Activated T-helper 17 cell treated with anti-CD3 and anti-CD28 coated beads, Interleukin-2, amount 50 U/mL, for 72 hours (primary cell): ENCODE measurements at regions not wholly inside any gene's neighbourhood (a gene's known extent, or its start where the extent isn't known, plus 50 kb on each side); places are given as distances from the start of the nearest gene placed in this dataset.

Source experiments
- ATAC-seq: fragments of 150-1000 bp; cut with Tn5 transposase; replicated peaks from 2 replicates; pipeline ENCODE4 v1.10.0; 2021; ENCODE audit warnings: mild to moderate bottlenecking, moderate library complexity
- H3K27ac Mint-ChIP-seq: one replicate; pipeline ENCODE4 v1.8.0; 2022; ENCODE audit warnings: mixed read lengths
- H3K27me3 Mint-ChIP-seq: one replicate; pipeline ENCODE4 v1.8.0; 2022; ENCODE audit warnings: mixed read lengths
- H3K36me3 Mint-ChIP-seq: one replicate; pipeline ENCODE4 v1.8.0; 2022; ENCODE audit warnings: low read depth, mild to moderate bottlenecking, mixed read lengths
- H3K4me1 Mint-ChIP-seq: one replicate; pipeline ENCODE4 v1.8.0; 2022; ENCODE audit warnings: mixed read lengths
- H3K4me3 Mint-ChIP-seq: one replicate; pipeline ENCODE4 v1.8.0; 2022; ENCODE audit warnings: mild to moderate bottlenecking, mixed read lengths
- H3K9me3 Mint-ChIP-seq: one replicate; pipeline ENCODE4 v1.8.0; 2022; ENCODE audit warnings: mixed read lengths

DNA sequence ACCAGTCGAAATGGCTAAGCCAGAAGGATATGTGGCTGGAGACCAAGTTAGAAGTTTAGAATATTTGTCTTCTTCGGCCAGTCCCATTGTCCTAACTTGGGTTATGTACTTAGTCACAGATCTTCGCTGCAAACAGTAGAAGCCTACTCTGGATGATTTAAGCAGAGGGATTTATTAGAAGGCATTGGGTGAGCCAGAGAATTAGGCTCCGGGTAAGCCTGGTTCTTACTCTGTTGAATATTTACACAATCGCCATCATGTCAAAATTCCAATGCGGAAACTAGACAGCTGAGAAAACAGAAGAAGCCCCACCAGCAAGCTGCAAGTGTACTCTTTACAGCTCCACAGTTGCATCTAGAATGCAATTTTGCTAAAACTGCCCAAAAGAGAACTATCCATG, 276.6 kb downstream of the CMPK2 start:
- peaks cover 4% of the 10 kb centered on the region for H3K9me3 Mint-ChIP-seq

DNA sequence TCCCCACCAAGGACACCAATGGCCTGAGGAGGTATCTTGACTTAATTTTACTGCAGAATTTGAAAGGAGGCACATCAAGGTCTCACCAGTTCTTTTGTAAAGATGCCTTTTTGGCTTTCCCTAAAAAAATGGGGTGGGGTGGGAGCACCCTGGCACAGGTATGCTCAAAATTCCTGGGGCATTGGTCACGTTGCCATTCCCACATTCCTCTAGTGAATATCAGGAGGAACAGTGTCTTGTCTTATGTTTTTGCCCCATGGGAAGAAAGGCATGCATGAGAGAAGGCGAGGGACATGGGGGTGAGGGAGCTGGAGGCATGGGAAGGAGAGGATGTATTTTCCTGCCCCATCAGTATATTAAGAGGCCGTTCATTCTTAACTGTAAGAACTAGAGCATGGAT, 275.3 kb downstream of the CMPK2 start:
- Mint-ChIP-seq H3K4me3 (no peak overlapping the region), H3K9me3 (peaks cover 4% of the 10 kb centered on the region), H3K27ac (no peak overlapping the region), H3K4me1 (no peaks in the 10 kb centered on the region), H3K36me3 (no peaks in the 10 kb centered on the region), H3K27me3 (no peaks in the 10 kb centered on the region)
- ATAC-seq, result no peak

More for the DNA sequence above, 276.6 kb downstream of the CMPK2 start:
- no peak for ATAC-seq
- Mint-ChIP-seq H3K4me3 (no peak overlapping the region), H3K4me1 (no peaks in the 10 kb centered on the region), H3K36me3 (no peaks in the 10 kb centered on the region), H3K27me3 (no peaks in the 10 kb centered on the region), H3K27ac (no peak overlapping the region)

GRCh38 chr2:6602471-6602870, 263.2 kb downstream of the CMPK2 start:
- H3K27ac Mint-ChIP-seq, result no peak overlapping the region
- peaks cover 3% of the 10 kb centered on the region for H3K27me3 Mint-ChIP-seq
- ATAC-seq, result no peak
- H3K9me3 Mint-ChIP-seq, result peaks cover 3% of the 10 kb centered on the region
- H3K4me1 Mint-ChIP-seq, result no peaks in the 10 kb centered on the region
- H3K36me3 Mint-ChIP-seq, result no peaks in the 10 kb centered on the region
- no peak overlapping the region for H3K4me3 Mint-ChIP-seq

GRCh38 chr2:6605836-6606505, 259.7 kb downstream of the CMPK2 start:
- H3K27ac Mint-ChIP-seq, result no peak overlapping the region

GRCh38 chr2:6617794-6618193, 247.9 kb downstream of the CMPK2 start:
- Mint-ChIP-seq H3K36me3 (no peaks in the 10 kb centered on the region), H3K27me3 (peaks cover 7% of the 10 kb centered on the region), H3K9me3 (peaks cover 6% of the 10 kb centered on the region), H3K4me3 (no peak overlapping the region), H3K27ac (no peak overlapping the region), H3K4me1 (no peaks in the 10 kb centered on the region)
- no peak for ATAC-seq

More at GRCh38 chr2:6605836-6606505, 259.7 kb downstream of the CMPK2 start:
- Mint-ChIP-seq H3K9me3 (peaks cover 6% of the 10 kb centered on the region), H3K4me3 (no peak overlapping the region), H3K36me3 (no peaks in the 10 kb centered on the region), H3K27me3 (peaks cover 3% of the 10 kb centered on the region), H3K4me1 (no peaks in the 10 kb centered on the region)
- no peak for ATAC-seq

DNA sequence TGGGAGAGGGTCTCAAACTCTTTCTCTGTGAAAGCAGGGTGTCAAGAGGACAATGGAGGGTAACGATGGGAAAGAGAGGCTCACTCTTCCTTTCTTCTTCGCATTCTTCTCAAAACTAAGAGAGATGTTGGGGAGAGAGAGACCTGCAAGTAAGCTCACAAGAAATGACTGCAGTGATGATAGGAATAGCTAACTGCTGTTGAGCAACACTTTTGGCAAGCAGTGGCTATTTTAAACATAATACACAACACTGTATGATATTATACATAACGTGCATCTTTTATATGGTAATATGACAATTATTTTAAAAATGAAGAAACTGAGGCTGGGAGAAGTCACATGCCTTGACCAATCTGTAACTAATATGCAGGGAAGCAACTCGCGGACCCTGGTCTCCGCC, 247.5 kb downstream of the CMPK2 start:
- Mint-ChIP-seq H3K27ac (no peak overlapping the region), H3K27me3 (peaks cover 9% of the 10 kb centered on the region), H3K9me3 (peaks cover 5% of the 10 kb centered on the region), H3K36me3 (no peaks in the 10 kb centered on the region), H3K4me1 (no peaks in the 10 kb centered on the region), H3K4me3 (no peak overlapping the region)
- no peak for ATAC-seq

DNA sequence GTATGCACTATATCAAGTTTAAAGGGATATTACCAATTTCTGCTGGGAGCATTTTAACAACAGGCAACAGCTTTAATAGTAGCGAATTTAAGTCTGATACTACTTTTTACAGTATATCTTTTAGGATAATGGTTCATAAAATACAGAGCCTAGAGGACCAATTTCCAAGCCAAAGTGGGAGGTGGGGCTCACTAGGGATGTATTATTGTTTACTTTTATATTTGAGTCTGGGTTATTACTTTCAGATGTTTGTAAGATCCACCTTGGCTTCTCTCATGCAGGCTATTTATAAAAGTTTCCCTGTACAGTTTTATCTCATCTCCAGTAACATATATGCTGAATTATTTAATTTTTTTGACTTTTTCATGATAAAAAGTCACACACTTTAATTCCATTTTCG, 242.0 kb downstream of the CMPK2 start:
- H3K4me3 Mint-ChIP-seq, result no peak overlapping the region
- H3K36me3 Mint-ChIP-seq, result no peaks in the 10 kb centered on the region
- ATAC-seq, result no peak
- H3K9me3 Mint-ChIP-seq, result no peaks in the 10 kb centered on the region
- no peaks in the 10 kb centered on the region for H3K4me1 Mint-ChIP-seq
- H3K27ac Mint-ChIP-seq, result no peak overlapping the region
- peaks cover 8% of the 10 kb centered on the region for H3K27me3 Mint-ChIP-seq

GRCh38 chr2:6626401-6627012, 239.2 kb downstream of the CMPK2 start:
- no peaks in the 10 kb centered on the region for H3K36me3 Mint-ChIP-seq
- no peak for ATAC-seq
- peaks cover 3% of the 10 kb centered on the region for H3K9me3 Mint-ChIP-seq
- no peak overlapping the region for H3K27ac Mint-ChIP-seq
- H3K4me1 Mint-ChIP-seq, result no peaks in the 10 kb centered on the region
- peaks cover 16% of the 10 kb centered on the region for H3K27me3 Mint-ChIP-seq
- no peak overlapping the region for H3K4me3 Mint-ChIP-seq

DNA sequence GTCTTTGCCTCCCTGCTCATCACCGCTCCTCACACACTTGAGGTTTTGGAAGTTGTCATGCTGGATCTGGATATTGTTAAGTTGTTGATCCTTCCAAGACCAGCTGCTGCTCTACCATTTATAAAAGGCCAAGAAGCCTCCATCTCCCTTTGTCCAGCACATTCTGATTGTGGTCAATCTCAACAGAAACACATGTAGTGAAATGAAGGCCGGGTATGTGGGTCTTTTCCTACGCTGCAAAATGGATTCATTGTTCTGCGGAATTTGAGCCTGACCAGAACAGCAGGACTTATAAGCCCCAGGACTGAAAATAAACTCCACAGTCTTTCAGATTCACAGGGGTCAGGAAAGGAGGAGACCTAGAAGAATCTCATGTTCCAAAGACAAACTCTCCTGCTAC, 238.4 kb downstream of the CMPK2 start:
- no peak for ATAC-seq
- H3K36me3 Mint-ChIP-seq, result no peaks in the 10 kb centered on the region
- no peak overlapping the region for H3K27ac Mint-ChIP-seq
- no peaks in the 10 kb centered on the region for H3K4me1 Mint-ChIP-seq
- peaks cover 3% of the 10 kb centered on the region for H3K9me3 Mint-ChIP-seq
- H3K27me3 Mint-ChIP-seq, result peaks cover 16% of the 10 kb centered on the region
- no peak overlapping the region for H3K4me3 Mint-ChIP-seq

- Mint-ChIP-seq H3K27ac (no peak overlapping the region), H3K4me3 (no peak overlapping the region), H3K9me3 (peaks cover 3% of the 10 kb centered on the region), H3K36me3 (no peaks in the 10 kb centered on the region), H3K27me3 (peaks cover 15% of the 10 kb centered on the region), H3K4me1 (no peaks in the 10 kb centered on the region)
- ATAC-seq, result no peak
These were observed 235.5 kb downstream of the CMPK2 start for GRCh38 chr2:6630209-6630608.

- Mint-ChIP-seq H3K27me3 (peaks cover 16% of the 10 kb centered on the region), H3K9me3 (no peaks in the 10 kb centered on the region), H3K4me1 (no peaks in the 10 kb centered on the region), H3K4me3 (no peak overlapping the region), H3K27ac (no peak overlapping the region), H3K36me3 (no peaks in the 10 kb centered on the region)
- no peak for ATAC-seq
These were observed 230.4 kb downstream of the CMPK2 start for GRCh38 chr2:6635296-6635695.

DNA sequence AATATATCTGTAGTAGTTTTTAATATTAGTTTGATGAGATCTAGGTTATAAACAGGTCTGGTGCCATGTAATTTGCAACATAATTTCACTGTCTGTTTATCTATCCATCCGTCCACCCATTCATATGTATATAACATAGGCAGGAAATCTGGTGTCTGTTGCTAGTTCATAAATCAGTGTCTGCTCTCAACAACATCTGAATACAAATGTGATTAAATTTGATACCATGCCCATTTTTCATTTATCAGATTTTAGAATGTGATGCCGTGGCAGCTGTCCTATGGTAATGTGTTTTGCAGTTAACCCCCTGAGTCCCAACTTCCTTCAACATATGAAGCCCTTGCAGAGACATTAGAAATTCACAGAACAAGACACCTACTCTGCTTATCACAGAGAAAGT, 228.4 kb downstream of the CMPK2 start:
- Mint-ChIP-seq H3K36me3 (no peaks in the 10 kb centered on the region), H3K27ac (no peak overlapping the region), H3K4me3 (no peak overlapping the region), H3K27me3 (peaks cover 16% of the 10 kb centered on the region), H3K4me1 (no peaks in the 10 kb centered on the region), H3K9me3 (no peaks in the 10 kb centered on the region)
- no peak for ATAC-seq

GRCh38 chr2:6639929-6640620, 225.6 kb downstream of the CMPK2 start:
- H3K27me3 Mint-ChIP-seq, result peaks cover 12% of the 10 kb centered on the region
- H3K4me3 Mint-ChIP-seq, result no peak overlapping the region
- H3K27ac Mint-ChIP-seq, result no peak overlapping the region
- H3K9me3 Mint-ChIP-seq, result no peaks in the 10 kb centered on the region
- no peak for ATAC-seq
- H3K4me1 Mint-ChIP-seq, result no peaks in the 10 kb centered on the region
- no peaks in the 10 kb centered on the region for H3K36me3 Mint-ChIP-seq

DNA sequence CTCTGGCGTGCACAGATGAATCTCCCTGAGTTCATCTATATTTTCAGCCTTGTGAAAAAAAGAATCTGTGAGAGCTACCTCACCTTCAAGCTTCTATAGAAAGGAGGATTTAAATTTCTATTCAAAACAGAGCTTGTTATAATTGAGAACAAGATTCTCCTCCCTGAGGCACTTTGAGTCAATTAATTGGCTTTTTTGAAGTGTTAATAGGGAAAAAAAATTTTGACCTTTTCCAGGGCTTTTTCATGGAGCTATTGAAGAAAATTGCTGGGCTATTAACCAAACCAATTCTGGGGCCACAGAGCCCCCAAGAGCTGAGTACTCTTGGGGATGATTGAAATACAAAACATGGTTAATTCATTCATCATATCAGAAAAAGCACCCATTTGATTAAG, 225.1 kb downstream of the CMPK2 start:
- Mint-ChIP-seq H3K4me3 (no peak overlapping the region), H3K4me1 (no peaks in the 10 kb centered on the region), H3K27me3 (peaks cover 12% of the 10 kb centered on the region), H3K36me3 (no peaks in the 10 kb centered on the region), H3K9me3 (no peaks in the 10 kb centered on the region), H3K27ac (no peak overlapping the region)
- ATAC-seq, result no peak

- no peak for ATAC-seq
- no peaks in the 10 kb centered on the region for H3K9me3 Mint-ChIP-seq
These were observed 223.8 kb downstream of the CMPK2 start for GRCh38 chr2:6641956-6642355.

More at GRCh38 chr2:6641956-6642355, 223.8 kb downstream of the CMPK2 start:
- H3K4me1 Mint-ChIP-seq, result no peaks in the 10 kb centered on the region
- peaks cover 6% of the 10 kb centered on the region for H3K27me3 Mint-ChIP-seq
- H3K27ac Mint-ChIP-seq, result no peak overlapping the region
- H3K36me3 Mint-ChIP-seq, result no peaks in the 10 kb centered on the region
- H3K4me3 Mint-ChIP-seq, result no peak overlapping the region
